H9 (cell line): ENCODE measurements at regions not wholly inside any gene's neighbourhood (a gene's known extent, or its start where the extent isn't known, plus 50 kb on each side); places are given as distances from the start of the nearest gene placed in this dataset.

Experiments used
- DNase-seq: peaks from one replicate; pipeline ENCODE4 v3.0.0-alpha.2; 2017
- H2AFZ ChIP-seq: one replicate; pipeline ENCODE4 v1.6.1; 2013; ENCODE audit warnings: mild to moderate bottlenecking, low read length, control low read depth, moderate library complexity
- H2AK5ac ChIP-seq: 2 replicates; pipeline ENCODE4 v1.6.1; 2013; ENCODE audit warnings: low read length, control low read depth, mixed read lengths; ENCODE audit not compliant: insufficient read length
- H2BK120ac ChIP-seq: one replicate; pipeline ENCODE4 v1.6.1; 2013; ENCODE audit warnings: low read depth, mild to moderate bottlenecking, low read length, control low read depth, inconsistent platforms; ENCODE audit not compliant: poor library complexity, severe bottlenecking
- H2BK12ac ChIP-seq: 2 replicates; pipeline ENCODE4 v1.6.1; 2013; ENCODE audit warnings: low read length, control low read depth, mixed read lengths, low read depth; ENCODE audit not compliant: insufficient read length
- H2BK15ac ChIP-seq: 2 replicates; pipeline ENCODE4 v1.6.1; 2013; ENCODE audit warnings: low read depth, low read length, control low read depth
- H2BK20ac ChIP-seq: one replicate; pipeline ENCODE4 v1.6.1; 2013; ENCODE audit warnings: low read depth, mild to moderate bottlenecking, low read length, control low read depth, inconsistent platforms; ENCODE audit not compliant: poor library complexity, severe bottlenecking
- H2BK5ac ChIP-seq: 2 replicates; pipeline ENCODE4 v1.6.1; 2013; ENCODE audit warnings: low read length, control low read depth, mixed read lengths; ENCODE audit not compliant: insufficient read length
- H3K14ac ChIP-seq: 2 replicates; pipeline ENCODE4 v1.6.1; 2013; ENCODE audit warnings: low read length, control low read depth; ENCODE audit not compliant: insufficient read depth
- H3K18ac ChIP-seq: 2 replicates; pipeline ENCODE4 v1.6.1; 2013; ENCODE audit warnings: low read depth, mild to moderate bottlenecking, mixed read lengths, low read length, control low read depth; ENCODE audit not compliant: insufficient read length
- H3K23ac ChIP-seq: 2 replicates; pipeline ENCODE4 v1.6.1; 2013; ENCODE audit warnings: low read length, control low read depth, mixed read lengths, low read depth; ENCODE audit not compliant: insufficient read length
- H3K23me2 ChIP-seq: 2 replicates; pipeline ENCODE4 v1.6.1; 2013; ENCODE audit warnings: low read depth, mild to moderate bottlenecking, mixed read lengths, low read length, control low read depth; ENCODE audit not compliant: insufficient read length, poor library complexity, severe bottlenecking
- H3K27ac ChIP-seq: 2 replicates; pipeline ENCODE4 v1.5.1; 2013; ENCODE audit warnings: low read length, control low read depth, mixed read lengths, low read depth; ENCODE audit not compliant: insufficient read length
- H3K27me3 ChIP-seq: 2 replicates; pipeline ENCODE4 v1.6.1; 2013; ENCODE audit warnings: low read length, control low read depth, inconsistent platforms; ENCODE audit not compliant: insufficient read depth
- H3K4ac ChIP-seq: 2 replicates; pipeline ENCODE4 v1.6.1; 2013; ENCODE audit warnings: low read depth, mild to moderate bottlenecking, control low read depth, inconsistent platforms, low read length, moderate library complexity
- H3K4me1 ChIP-seq: 2 replicates; pipeline ENCODE4 v1.6.1; 2013; ENCODE audit warnings: low read length, control low read depth, inconsistent platforms; ENCODE audit not compliant: insufficient read depth
- H3K4me2 ChIP-seq: 2 replicates; pipeline ENCODE4 v1.6.1; 2013; ENCODE audit warnings: low read length, control low read depth, mixed read lengths; ENCODE audit not compliant: insufficient read length, insufficient read depth
- H3K56ac ChIP-seq: 2 replicates; pipeline ENCODE4 v1.6.1; 2013; ENCODE audit warnings: low read depth, mild to moderate bottlenecking, mixed read lengths, low read length, control low read depth; ENCODE audit not compliant: insufficient read length
- H3K79me1 ChIP-seq: 2 replicates; pipeline ENCODE4 v1.6.1; 2013; ENCODE audit warnings: low read depth, mild to moderate bottlenecking, moderate library complexity, low read length, control low read depth, inconsistent platforms; ENCODE audit not compliant: insufficient read depth, poor library complexity, severe bottlenecking
- H3K79me2 ChIP-seq: 2 replicates; pipeline ENCODE4 v1.6.1; 2013; ENCODE audit warnings: low read length, control low read depth, inconsistent platforms; ENCODE audit not compliant: insufficient read depth
- H3K9ac ChIP-seq: 2 replicates; pipeline ENCODE4 v1.6.1; 2013; ENCODE audit warnings: low read length, control low read depth, mixed read lengths; ENCODE audit not compliant: insufficient read length; ENCODE audit errors: extremely low read depth
- H3K9me3 ChIP-seq: one replicate; pipeline ENCODE4 v1.6.1; 2013; ENCODE audit warnings: low read depth, low read length, inconsistent platforms; ENCODE audit not compliant: control insufficient read depth
- H3T11ph ChIP-seq: one replicate; pipeline ENCODE4 v1.6.1; 2013; ENCODE audit warnings: mild to moderate bottlenecking, low read length, control low read depth, inconsistent platforms
- H4K20me1 ChIP-seq: one replicate; pipeline ENCODE4 v1.6.1; 2013; ENCODE audit not compliant: control insufficient read depth, insufficient read length, insufficient read depth
- H4K5ac ChIP-seq: 2 replicates; pipeline ENCODE4 v1.6.1; 2013; ENCODE audit warnings: low read depth, mild to moderate bottlenecking, mixed read lengths, low read length, control low read depth; ENCODE audit not compliant: insufficient read length
- H4K8ac ChIP-seq: replicated peaks from 2 replicates; pipeline ENCODE4 v1.6.1; 2013; ENCODE audit warnings: low read length, control low read depth, mixed read lengths, low read depth; ENCODE audit not compliant: insufficient read length
- H4K91ac ChIP-seq: 2 replicates; pipeline ENCODE4 v1.6.1; 2013; ENCODE audit warnings: low read depth, mild to moderate bottlenecking, moderate library complexity, mixed read lengths, low read length, control low read depth; ENCODE audit not compliant: insufficient read length
- H3K27ac Mint-ChIP-seq, 3 experiments: 2 replicates in 2 of 3; 3 replicates in 1 of 3; pipeline ENCODE4 v1.8.0; 2020 to 2021; ENCODE audit warnings: mixed read lengths in 3 of 3, mild to moderate bottlenecking in 1 of 3, moderate library complexity in 1 of 3
- H3K27me3 Mint-ChIP-seq: 2 replicates; pipeline ENCODE4 v1.8.0; 2021; ENCODE audit warnings: low read depth, mild to moderate bottlenecking, moderate library complexity, mixed read lengths
- H3K36me3 Mint-ChIP-seq, 3 experiments: 2 replicates in 2 of 3; 3 replicates in 1 of 3; pipeline ENCODE4 v1.8.0; 2020 to 2021; ENCODE audit warnings: low read depth in 3 of 3, mixed read lengths in 3 of 3; ENCODE audit not compliant: insufficient read depth in 1 of 3
- H3K4me1 Mint-ChIP-seq, 2 experiments: 2 replicates each; pipeline ENCODE4 v1.8.0; 2020; ENCODE audit warnings: mixed read lengths in 2 of 2
- H3K4me3 Mint-ChIP-seq, 2 experiments: 2 replicates in 1 of 2; 3 replicates in 1 of 2; pipeline ENCODE4 v1.8.0; 2020 to 2021; ENCODE audit warnings: mild to moderate bottlenecking in 2 of 2, mixed read lengths in 2 of 2, moderate library complexity in 1 of 2
- H3K9me3 Mint-ChIP-seq, 2 experiments: 2 replicates in 1 of 2; 3 replicates in 1 of 2; pipeline ENCODE4 v1.8.0; 2020; ENCODE audit warnings: mild to moderate bottlenecking in 2 of 2, mixed read lengths in 2 of 2, moderate library complexity in 1 of 2
- WGBS: extraction: QIAGEN DNeasy Blood & Tissue Kit; methylation state at CpG from one replicate; pipeline ENCODE4 v1.1.7; 2013; ENCODE audit warnings: missing lambda C conversion rate, low lambda C conversion rate, mixed read lengths; ENCODE audit not compliant: insufficient read length; ENCODE audit errors: extremely low coverage; 5-methylcytosine and 5-hydroxymethylcytosine counted together
- TF ChIP-seq, protein P1 (sequence below): fragments of 200-600 bp; sonication (generic); conservative IDR thresholded peaks from 3 replicates; pipeline ENCODE4 v1.8.0; 2021; ENCODE audit warnings: antibody characterized with exemption, mild to moderate bottlenecking

- H2BK15ac ChIP-seq: no peak overlapping the region
- H3K4me3 Mint-ChIP-seq: no peak overlapping the region
- H3K14ac ChIP-seq: no peak overlapping the region
- no peaks in the 10 kb centered on the region for H3K36me3 Mint-ChIP-seq
- no peak overlapping the region for H2AK5ac ChIP-seq
- no peak overlapping the region for H4K8ac ChIP-seq
- H3K56ac ChIP-seq: no peak overlapping the region
- no peaks in the 10 kb centered on the region for H4K20me1 ChIP-seq
- no peak overlapping the region for H2BK12ac ChIP-seq
- no peak overlapping the region for H3T11ph ChIP-seq
- no peaks in the 10 kb centered on the region for H3K27me3 ChIP-seq
- H2AFZ ChIP-seq: no peak overlapping the region
- H3K9ac ChIP-seq: no peak overlapping the region
- no peak for DNase-seq
- no peak overlapping the region for H3K27ac ChIP-seq
- H3K23me2 ChIP-seq: no peaks in the 10 kb centered on the region
- H3K9me3 Mint-ChIP-seq: no peaks in the 10 kb centered on the region
- H3K4ac ChIP-seq: no peak overlapping the region
- H3K4me1 Mint-ChIP-seq: no peaks in the 10 kb centered on the region
- H3K27me3 Mint-ChIP-seq: no peaks in the 10 kb centered on the region
- H2BK5ac ChIP-seq: no peak overlapping the region
- no peaks in the 10 kb centered on the region for H3K4me1 ChIP-seq
- H4K91ac ChIP-seq: no peak overlapping the region
- no peaks in the 10 kb centered on the region for H3K9me3 ChIP-seq
- WGBS: no CpG with 5 or more reads among the region's 2 CpGs
- no peak overlapping the region for H3K27ac Mint-ChIP-seq
- H3K4me2 ChIP-seq: no peak overlapping the region
- H3K79me2 ChIP-seq: no peaks in the 10 kb centered on the region
- TF ChIP-seq, protein P1, sequence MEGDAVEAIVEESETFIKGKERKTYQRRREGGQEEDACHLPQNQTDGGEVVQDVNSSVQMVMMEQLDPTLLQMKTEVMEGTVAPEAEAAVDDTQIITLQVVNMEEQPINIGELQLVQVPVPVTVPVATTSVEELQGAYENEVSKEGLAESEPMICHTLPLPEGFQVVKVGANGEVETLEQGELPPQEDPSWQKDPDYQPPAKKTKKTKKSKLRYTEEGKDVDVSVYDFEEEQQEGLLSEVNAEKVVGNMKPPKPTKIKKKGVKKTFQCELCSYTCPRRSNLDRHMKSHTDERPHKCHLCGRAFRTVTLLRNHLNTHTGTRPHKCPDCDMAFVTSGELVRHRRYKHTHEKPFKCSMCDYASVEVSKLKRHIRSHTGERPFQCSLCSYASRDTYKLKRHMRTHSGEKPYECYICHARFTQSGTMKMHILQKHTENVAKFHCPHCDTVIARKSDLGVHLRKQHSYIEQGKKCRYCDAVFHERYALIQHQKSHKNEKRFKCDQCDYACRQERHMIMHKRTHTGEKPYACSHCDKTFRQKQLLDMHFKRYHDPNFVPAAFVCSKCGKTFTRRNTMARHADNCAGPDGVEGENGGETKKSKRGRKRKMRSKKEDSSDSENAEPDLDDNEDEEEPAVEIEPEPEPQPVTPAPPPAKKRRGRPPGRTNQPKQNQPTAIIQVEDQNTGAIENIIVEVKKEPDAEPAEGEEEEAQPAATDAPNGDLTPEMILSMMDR: no peak
- H3K23ac ChIP-seq: no peak overlapping the region
- H2BK20ac ChIP-seq: no peak overlapping the region
- no peak overlapping the region for H2BK120ac ChIP-seq
- H4K5ac ChIP-seq: no peak overlapping the region
- H3K18ac ChIP-seq: no peak overlapping the region
- no peaks in the 10 kb centered on the region for H3K79me1 ChIP-seq
Measured at GRCh38 chr5:52661903-52662595, 125.7 kb upstream of the ITGA1 start.
